ENCODE measurements at regions not wholly inside any gene's neighbourhood (a gene's known extent, or its start where the extent isn't known, plus 50 kb on each side); places are given as distances from the start of the nearest gene placed in this dataset.

DNA sequence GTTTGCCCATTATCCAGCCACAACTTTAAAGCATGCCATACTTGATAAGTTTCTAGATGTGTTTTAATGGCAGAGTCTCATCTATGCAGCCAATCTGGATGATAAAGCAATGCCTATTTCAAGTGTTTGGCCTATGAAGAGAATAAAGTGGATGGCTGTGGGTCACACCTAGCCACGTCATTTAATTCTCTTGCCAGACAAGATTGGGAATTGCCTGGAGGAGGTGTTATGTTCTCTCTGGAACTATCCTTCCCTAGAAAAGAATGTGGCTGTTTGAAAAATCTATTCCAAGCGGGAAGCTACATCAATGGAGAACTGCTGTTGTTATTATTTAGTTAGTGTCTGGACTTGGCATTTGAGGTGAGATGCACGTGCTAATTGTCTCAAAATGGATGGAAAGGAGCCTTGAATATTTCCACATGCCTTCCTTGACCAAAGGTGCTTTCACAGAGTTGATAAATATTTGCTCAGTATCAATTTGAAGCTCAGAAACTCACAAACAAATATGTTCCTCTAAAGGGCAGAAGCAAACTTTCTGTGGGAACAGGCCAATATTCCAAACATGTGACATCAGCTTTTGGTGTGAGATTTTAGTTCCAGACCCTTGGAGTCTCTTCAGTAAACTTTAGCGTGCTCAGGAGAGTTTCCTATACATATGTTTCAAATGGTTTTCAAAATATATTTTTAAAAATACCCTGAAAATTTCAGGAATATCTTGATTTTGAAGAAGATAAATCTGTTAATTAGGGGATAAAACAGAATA is 510.6 kb upstream of the SGO1 start:
- TF ChIP-seq, protein P1, sequence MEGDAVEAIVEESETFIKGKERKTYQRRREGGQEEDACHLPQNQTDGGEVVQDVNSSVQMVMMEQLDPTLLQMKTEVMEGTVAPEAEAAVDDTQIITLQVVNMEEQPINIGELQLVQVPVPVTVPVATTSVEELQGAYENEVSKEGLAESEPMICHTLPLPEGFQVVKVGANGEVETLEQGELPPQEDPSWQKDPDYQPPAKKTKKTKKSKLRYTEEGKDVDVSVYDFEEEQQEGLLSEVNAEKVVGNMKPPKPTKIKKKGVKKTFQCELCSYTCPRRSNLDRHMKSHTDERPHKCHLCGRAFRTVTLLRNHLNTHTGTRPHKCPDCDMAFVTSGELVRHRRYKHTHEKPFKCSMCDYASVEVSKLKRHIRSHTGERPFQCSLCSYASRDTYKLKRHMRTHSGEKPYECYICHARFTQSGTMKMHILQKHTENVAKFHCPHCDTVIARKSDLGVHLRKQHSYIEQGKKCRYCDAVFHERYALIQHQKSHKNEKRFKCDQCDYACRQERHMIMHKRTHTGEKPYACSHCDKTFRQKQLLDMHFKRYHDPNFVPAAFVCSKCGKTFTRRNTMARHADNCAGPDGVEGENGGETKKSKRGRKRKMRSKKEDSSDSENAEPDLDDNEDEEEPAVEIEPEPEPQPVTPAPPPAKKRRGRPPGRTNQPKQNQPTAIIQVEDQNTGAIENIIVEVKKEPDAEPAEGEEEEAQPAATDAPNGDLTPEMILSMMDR (conservative IDR thresholded peaks at IDR 0.05), result no peak
- TF ChIP-seq ZFX (IDR thresholded peaks at IDR 0.05), result no peak

All from C4-2B (cell line).